Ectodermal cell (in vitro differentiated cells): ENCODE measurements at regions not wholly inside any gene's neighbourhood (a gene's known extent, or its start where the extent isn't known, plus 50 kb on each side); places are given as distances from the start of the nearest gene placed in this dataset.

Experiments used
- H3K27ac ChIP-seq: 2 replicates; pipeline ENCODE4 v1.7.0; 2013; ENCODE audit warnings: mild to moderate bottlenecking, low read depth, low read length; ENCODE audit not compliant: insufficient read depth, poor library complexity, severe bottlenecking
- H3K27me3 ChIP-seq: 2 replicates; pipeline ENCODE4 v1.7.0; 2013; ENCODE audit warnings: mild to moderate bottlenecking, low read length; ENCODE audit not compliant: insufficient read depth, control insufficient read depth, poor library complexity, severe bottlenecking
- H3K36me3 ChIP-seq: one replicate; pipeline ENCODE4 v1.7.0; 2013; ENCODE audit warnings: low read length; ENCODE audit not compliant: control insufficient read depth, insufficient read depth
- H3K4me1 ChIP-seq: one replicate; pipeline ENCODE4 v1.7.0; 2013; ENCODE audit warnings: low read length; ENCODE audit not compliant: control insufficient read depth, insufficient read depth
- H3K4me3 ChIP-seq: 2 replicates; pipeline ENCODE4 v1.7.0; 2013; ENCODE audit warnings: low read depth, low read length, control low read depth; ENCODE audit not compliant: insufficient read depth
- H3K9me3 ChIP-seq: 2 replicates; pipeline ENCODE4 v1.7.0; 2013; ENCODE audit warnings: mild to moderate bottlenecking, low read length, moderate library complexity; ENCODE audit not compliant: control insufficient read depth
- WGBS, 2 experiments: methylation state at CpG; one replicate each; pipeline ENCODE4 v1.1.7; 2013; ENCODE audit warnings: missing lambda C conversion rate in 2 of 2; 5-methylcytosine and 5-hydroxymethylcytosine counted together

- Histone ChIP-seq H3K9me3 (no peaks in the 10 kb centered on the region), H3K4me1 (no peaks in the 10 kb centered on the region), H3K27me3 (no peaks in the 10 kb centered on the region), H3K4me3 (no peak overlapping the region), H3K36me3 (no peaks in the 10 kb centered on the region), H3K27ac (no peak overlapping the region)
Observed at GRCh38 chr4:62948108-62948507, 1461.1 kb downstream of the TECRL start.

GRCh38 chr4:62940229-62940628, 1469.0 kb downstream of the TECRL start:
- H3K36me3 ChIP-seq: no peaks in the 10 kb centered on the region
- H3K4me3 ChIP-seq: no peak overlapping the region
- H3K27me3 ChIP-seq: no peaks in the 10 kb centered on the region
- no peaks in the 10 kb centered on the region for H3K9me3 ChIP-seq
- H3K27ac ChIP-seq: no peak overlapping the region
- no peaks in the 10 kb centered on the region for H3K4me1 ChIP-seq

GRCh38 chr4:62930884-62931283, 1478.4 kb downstream of the TECRL start:
- Histone ChIP-seq H3K36me3 (no peaks in the 10 kb centered on the region), H3K9me3 (no peaks in the 10 kb centered on the region), H3K4me1 (no peaks in the 10 kb centered on the region)

DNA sequence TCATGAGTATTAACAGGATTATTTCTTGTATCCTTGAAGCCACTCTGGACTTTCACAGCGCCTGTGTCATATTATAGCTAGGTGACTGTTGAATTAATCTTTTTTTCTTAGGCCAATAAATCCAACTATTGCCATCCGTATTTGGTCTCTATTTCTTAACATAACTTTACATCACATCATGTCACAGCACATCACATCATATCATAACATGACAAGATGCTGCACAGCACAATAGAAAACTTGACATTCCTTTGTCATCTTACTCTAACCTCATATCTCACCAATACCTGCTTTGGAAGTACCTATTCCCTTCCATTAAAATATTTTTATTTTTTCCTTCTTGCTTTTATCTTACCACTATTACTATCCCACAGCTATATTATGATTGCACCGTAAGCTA, 1480.8 kb downstream of the TECRL start:
- no peaks in the 10 kb centered on the region for H3K36me3 ChIP-seq
- H3K27ac ChIP-seq: no peak overlapping the region
- no peaks in the 10 kb centered on the region for H3K27me3 ChIP-seq
- H3K4me3 ChIP-seq: no peak overlapping the region
- 91 to 94% methylated on average over 1 to 2 of the region's 3 CpGs for WGBS, 2 experiments
- no peaks in the 10 kb centered on the region for H3K4me1 ChIP-seq
- no peaks in the 10 kb centered on the region for H3K9me3 ChIP-seq

More at GRCh38 chr4:62930884-62931283, 1478.4 kb downstream of the TECRL start:
- Histone ChIP-seq H3K27me3 (no peaks in the 10 kb centered on the region), H3K4me3 (no peak overlapping the region), H3K27ac (no peak overlapping the region)
- WGBS, 2 experiments: no CpG with 5 or more reads among the region's 1 CpG

DNA sequence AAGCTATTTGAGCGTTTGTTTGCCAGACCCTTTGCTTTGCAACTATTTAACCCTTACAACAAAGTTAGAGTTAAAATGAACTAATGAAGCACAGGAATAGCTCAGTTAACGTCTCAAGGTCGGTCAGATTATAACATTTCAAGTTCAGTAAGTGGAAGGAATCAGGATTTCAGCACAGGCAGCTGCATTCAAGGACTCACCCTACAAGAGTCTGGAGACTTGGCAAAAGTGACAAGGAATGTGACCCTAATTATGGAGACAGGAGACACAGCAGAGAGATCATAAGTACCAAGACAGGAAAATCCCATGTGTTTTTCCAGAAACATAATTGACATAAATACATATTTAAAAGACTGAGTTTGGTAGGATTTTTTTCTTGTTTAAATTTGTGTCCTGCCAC, 1481.7 kb downstream of the TECRL start:
- H3K27ac ChIP-seq: no peak overlapping the region
- H3K36me3 ChIP-seq: no peaks in the 10 kb centered on the region
- no peaks in the 10 kb centered on the region for H3K9me3 ChIP-seq
- 94 to 97% methylated on average over 3 of the region's 3 CpGs for WGBS, 2 experiments
- no peaks in the 10 kb centered on the region for H3K27me3 ChIP-seq
- no peak overlapping the region for H3K4me3 ChIP-seq
- no peaks in the 10 kb centered on the region for H3K4me1 ChIP-seq

- Histone ChIP-seq H3K4me1 (no peaks in the 10 kb centered on the region), H3K9me3 (no peaks in the 10 kb centered on the region), H3K27me3 (no peaks in the 10 kb centered on the region), H3K36me3 (no peaks in the 10 kb centered on the region), H3K27ac (no peak overlapping the region), H3K4me3 (no peak overlapping the region)
- WGBS, 2 experiments: 96% methylated on average over 4 of the region's 4 CpGs
Observed at GRCh38 chr4:62923783-62924182, 1485.5 kb downstream of the TECRL start.

DNA sequence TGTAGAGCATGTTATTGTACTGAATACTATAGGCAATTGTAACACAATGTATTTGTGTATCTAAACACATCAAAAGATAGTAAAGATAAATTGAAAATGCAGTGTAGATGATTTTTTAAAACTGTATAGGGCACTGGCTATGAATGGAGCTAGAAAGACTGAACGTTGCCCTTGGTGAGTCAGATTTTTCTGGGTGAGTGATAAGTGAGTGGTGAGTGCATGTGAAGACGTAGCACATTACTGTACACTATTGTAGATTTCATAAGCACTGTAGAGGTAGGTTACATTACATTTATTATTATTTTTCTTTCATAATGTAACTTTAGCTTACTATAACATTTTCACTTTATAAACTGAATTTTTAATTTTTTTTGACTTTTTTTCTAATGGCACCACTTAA, 1491.6 kb downstream of the TECRL start:
- WGBS, 2 experiments: 83 to 90% methylated on average over 1 of the region's 2 CpGs
- H3K4me1 ChIP-seq: no peaks in the 10 kb centered on the region
- H3K4me3 ChIP-seq: no peak overlapping the region
- H3K27ac ChIP-seq: no peak overlapping the region
- H3K36me3 ChIP-seq: no peaks in the 10 kb centered on the region
- no peaks in the 10 kb centered on the region for H3K9me3 ChIP-seq
- H3K27me3 ChIP-seq: no peaks in the 10 kb centered on the region

- WGBS, 2 experiments: 91 to 96% methylated on average over 3 of the region's 4 CpGs
- H3K27ac ChIP-seq: no peak overlapping the region
- H3K27me3 ChIP-seq: no peaks in the 10 kb centered on the region
- no peaks in the 10 kb centered on the region for H3K4me1 ChIP-seq
- H3K4me3 ChIP-seq: no peak overlapping the region
- no peaks in the 10 kb centered on the region for H3K9me3 ChIP-seq
- H3K36me3 ChIP-seq: no peaks in the 10 kb centered on the region
Observed at GRCh38 chr4:62914758-62915157, 1494.5 kb downstream of the TECRL start.

GRCh38 chr4:62913065-62913464, 1496.2 kb downstream of the TECRL start:
- Histone ChIP-seq H3K27ac (no peak overlapping the region), H3K27me3 (no peaks in the 10 kb centered on the region), H3K36me3 (no peaks in the 10 kb centered on the region), H3K4me3 (no peak overlapping the region), H3K4me1 (no peaks in the 10 kb centered on the region), H3K9me3 (no peaks in the 10 kb centered on the region)
- no CpG with 5 or more reads among the region's 1 CpG for WGBS, 2 experiments

- no peaks in the 10 kb centered on the region for H3K27me3 ChIP-seq
- H3K36me3 ChIP-seq: no peaks in the 10 kb centered on the region
- H3K9me3 ChIP-seq: no peaks in the 10 kb centered on the region
- H3K4me3 ChIP-seq: no peak overlapping the region
- H3K4me1 ChIP-seq: no peaks in the 10 kb centered on the region
- 67 to 89% methylated on average over 1 of the region's 1 CpG for WGBS, 2 experiments
- H3K27ac ChIP-seq: no peak overlapping the region
Observed at GRCh38 chr4:62912531-62912930, 1496.7 kb downstream of the TECRL start.

DNA sequence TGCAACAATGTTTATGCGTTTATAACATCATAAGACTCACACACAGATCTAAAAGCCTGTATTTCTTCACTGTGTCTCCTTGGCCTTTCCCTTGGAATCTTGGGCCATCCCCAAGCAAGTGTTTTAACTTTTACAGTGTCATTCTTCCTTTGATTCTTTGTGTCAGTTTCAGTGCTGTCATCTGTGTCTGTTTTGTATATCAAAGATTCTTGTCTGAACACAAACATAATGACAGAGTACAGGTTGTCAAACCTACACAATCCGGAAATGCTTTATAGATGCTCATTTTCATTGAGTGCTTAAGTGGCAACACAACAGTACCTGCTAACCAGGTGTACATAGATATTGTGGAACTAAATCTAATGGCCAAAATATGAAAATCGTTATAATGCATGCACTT, 1500.0 kb downstream of the TECRL start:
- Histone ChIP-seq H3K4me1 (no peaks in the 10 kb centered on the region), H3K4me3 (no peak overlapping the region), H3K9me3 (no peaks in the 10 kb centered on the region), H3K27ac (no peak overlapping the region), H3K27me3 (no peaks in the 10 kb centered on the region), H3K36me3 (no peaks in the 10 kb centered on the region)
- 91 to 94% methylated on average over 2 of the region's 3 CpGs for WGBS, 2 experiments
